K562 (cell line): ENCODE measurements at regions not wholly inside any gene's neighbourhood (a gene's known extent, or its start where the extent isn't known, plus 50 kb on each side); places are given as distances from the start of the nearest gene placed in this dataset.

ENCODE experiments used
- ATAC-seq: fragments of 200-7000 bp; cut with Tn5 transposase; 3 replicates; pipeline ENCODE4 v1.9.1; 2020; ENCODE audit warnings: moderate library complexity
- BruUV-seq: library from RNA; stranded (reverse); fragments of 400-500 nt; replicated peaks from 2 replicates; lab custom pipeline; 2021; lab: Mats Ljungman, UMichigan
- CTCF ChIA-PET: fragments of 300-600 bp; formaldehyde crosslinking; extraction: SDS; loops from one replicate; lab custom pipeline; 2021; ENCODE audit warnings: low intra/inter-chr PET ratio; lab: Yijun Ruan, JAX
- POLR2A ChIA-PET: fragments of 300-600, 350-650 bp; sonication (Branson Sonifier 250); formaldehyde crosslinking; extraction: SDS; loops from one replicate; lab custom pipeline; 2021; ENCODE audit warnings: antibody characterized with exemption, inconsistent platforms; lab: Yijun Ruan, JAX
- DNase-seq, 4 experiments: peaks; one replicate each; pipeline versions ENCODE4 v3.0.0 to v3.0.0-alpha.2; 2011 to 2018; ENCODE audit warnings: low spot score in 3 of 4, mixed read lengths in 3 of 4; ENCODE audit errors: extremely low read depth in 1 of 4
- FAIRE-seq: peaks from 2 replicates; lab custom pipeline; 2011; peaks lifted over from hg19 to GRCh38; lab: Jason Lieb, UNC
- H2AFZ ChIP-seq: 2 replicates; pipeline ENCODE4 v1.6.0; 2011; ENCODE audit warnings: low read depth, low read length, control low read depth, inconsistent platforms
- H3K27ac ChIP-seq: fragments of 200-600 bp; 3 replicates; pipeline ENCODE4 v1.8.0; 2011; ENCODE audit warnings: low read depth, mild to moderate bottlenecking, control low read depth, inconsistent platforms, low read length, moderate library complexity, mixed read lengths; ENCODE audit errors: extremely low read depth
- H3K27me3 ChIP-seq, 2 experiments: fragments of 300-600 bp in 1 of 2; 2 replicates in 1 of 2; 3 replicates in 1 of 2; pipeline versions ENCODE4 v1.6.0 to v1.8.0; 2011; ENCODE audit warnings: inconsistent platforms in 2 of 2, low read length in 2 of 2, mild to moderate bottlenecking in 1 of 2, mixed read lengths in 1 of 2, moderate library complexity in 1 of 2; ENCODE audit not compliant: control insufficient read depth in 2 of 2, insufficient read depth in 2 of 2
- H3K36me3 ChIP-seq: fragments of 300-600 bp; 3 replicates; pipeline ENCODE4 v1.8.0; 2011; ENCODE audit warnings: mild to moderate bottlenecking, low read length, inconsistent platforms; ENCODE audit not compliant: control insufficient read depth, insufficient read depth
- H3K4me1 ChIP-seq, 2 experiments: fragments of 200-600 bp in 1 of 2; replicated peaks in 1 of 2; 2 replicates in 1 of 2; 3 replicates in 1 of 2; pipeline versions ENCODE4 v1.5.1 to v1.8.0; 2011; ENCODE audit warnings: inconsistent platforms in 2 of 2, low read length in 2 of 2, mild to moderate bottlenecking in 1 of 2, mixed read lengths in 1 of 2, moderate library complexity in 1 of 2; ENCODE audit not compliant: control insufficient read depth in 2 of 2, insufficient read depth in 2 of 2
- H3K4me2 ChIP-seq: 2 replicates; pipeline ENCODE4 v1.6.1; 2011; ENCODE audit warnings: low read length, control low read depth, inconsistent platforms, mixed read lengths; ENCODE audit not compliant: insufficient read depth
- H3K4me3 ChIP-seq: fragments of 200-600 bp; sonication (generic), shearing (Covaris generic); 2 replicates; pipeline ENCODE4 v1.5.1; 2016; ENCODE audit warnings: control low read depth, inconsistent platforms
- H3K79me2 ChIP-seq: fragments of 200-600 bp; 3 replicates; pipeline ENCODE4 v1.8.0; 2011; ENCODE audit warnings: low read length, inconsistent platforms; ENCODE audit not compliant: control insufficient read depth, insufficient read depth
- H3K9ac ChIP-seq, 2 experiments: 2 replicates each; pipeline versions ENCODE4 v1.6.0 to v1.6.1; 2011; ENCODE audit warnings: low read depth in 2 of 2, low read length in 2 of 2, control low read depth in 1 of 2, inconsistent platforms in 1 of 2, mild to moderate bottlenecking in 1 of 2, mixed read lengths in 1 of 2; ENCODE audit not compliant: insufficient read depth in 1 of 2
- H3K9me1 ChIP-seq: one replicate; pipeline ENCODE4 v1.6.0; 2011; ENCODE audit warnings: inconsistent platforms, mild to moderate bottlenecking, low read length, moderate library complexity; ENCODE audit not compliant: control insufficient read depth, insufficient read depth
- H3K9me3 ChIP-seq: replicated peaks from 2 replicates; pipeline ENCODE4 v1.5.1; 2011; ENCODE audit warnings: low read depth, low read length, inconsistent platforms; ENCODE audit not compliant: control insufficient read depth, insufficient read depth
- H4K20me1 ChIP-seq: replicated peaks from 2 replicates; pipeline ENCODE4 v1.6.1; 2011; ENCODE audit warnings: low read length, inconsistent platforms, mixed read lengths; ENCODE audit not compliant: control insufficient read depth, insufficient read depth
- CBFA2T2 ChIP-seq: fragments of 450-650 bp; conservative IDR thresholded peaks from 2 replicates; pipeline ENCODE4 v1.6.1; 2017; ENCODE audit warnings: mild to moderate bottlenecking
- CBFA2T3 ChIP-seq: fragments of 450-650 bp; IDR thresholded peaks from 2 replicates; pipeline ENCODE4 v1.6.1; 2017
- CBX3 ChIP-seq, 2 experiments: IDR thresholded peaks; 1 replicate in 1 of 2; 2 replicates in 1 of 2; pipeline ENCODE4 v1.6.1; 2012; ENCODE audit warnings: inconsistent platforms in 2 of 2, low read length in 2 of 2, borderline replicate concordance in 1 of 2, control low read depth in 1 of 2
- FOSL1 ChIP-seq: fragments of 200-800 bp; sonication (Bioruptor generic); conservative IDR thresholded peaks from 2 replicates; pipeline ENCODE4 v1.6.1; 2016; ENCODE audit warnings: missing genetic modification characterization, missing compliant biosample characterization
- NFATC3 ChIP-seq: fragments of 450-650 bp; IDR thresholded peaks from 2 replicates; pipeline ENCODE4 v1.6.1; 2017; ENCODE audit warnings: mild to moderate bottlenecking
- TCF7L2 ChIP-seq: fragments of 150-350 bp; IDR thresholded peaks from 2 replicates; pipeline ENCODE4 v1.6.1; 2016; ENCODE audit warnings: low read depth, mild to moderate bottlenecking, low read length, moderate library complexity
- ZNF778 ChIP-seq: fragments of 450-650 bp; formaldehyde crosslinking; IDR thresholded peaks from 2 replicates; pipeline ENCODE4 v1.4.0; 2020; ENCODE audit warnings: mild to moderate bottlenecking, moderate library complexity
- WGBS: fragments of 100-300 bp; shearing (Covaris generic); methylation state at CpG from one replicate; pipeline ENCODE4 v1.1.6; 2016; ENCODE audit warnings: low coverage, mixed read lengths; ENCODE audit not compliant: insufficient coverage; ENCODE audit errors: missing lambda C conversion rate; 5-methylcytosine and 5-hydroxymethylcytosine counted together
- in situ Hi-C: fragments of 300-500 bp; cut with MboI; formaldehyde crosslinking; loops from 4 replicates; pipeline ENCODE4 v1.15.0; 2018; ENCODE audit warnings: inconsistent platforms, mixed read lengths
- intact Hi-C: fragments of 100-400 bp; cut with micrococcal nuclease; formaldehyde crosslinking; loops from 2 replicates; pipeline ENCODE4 v1.14.2; 2022
- TF ChIP-seq, protein P1 (sequence below): fragments of 250-450 bp; sonication (Bioruptor Pico); IDR thresholded peaks from 2 replicates; pipeline ENCODE4 v1.5.0; 2020; ENCODE audit warnings: mild to moderate bottlenecking

DNA sequence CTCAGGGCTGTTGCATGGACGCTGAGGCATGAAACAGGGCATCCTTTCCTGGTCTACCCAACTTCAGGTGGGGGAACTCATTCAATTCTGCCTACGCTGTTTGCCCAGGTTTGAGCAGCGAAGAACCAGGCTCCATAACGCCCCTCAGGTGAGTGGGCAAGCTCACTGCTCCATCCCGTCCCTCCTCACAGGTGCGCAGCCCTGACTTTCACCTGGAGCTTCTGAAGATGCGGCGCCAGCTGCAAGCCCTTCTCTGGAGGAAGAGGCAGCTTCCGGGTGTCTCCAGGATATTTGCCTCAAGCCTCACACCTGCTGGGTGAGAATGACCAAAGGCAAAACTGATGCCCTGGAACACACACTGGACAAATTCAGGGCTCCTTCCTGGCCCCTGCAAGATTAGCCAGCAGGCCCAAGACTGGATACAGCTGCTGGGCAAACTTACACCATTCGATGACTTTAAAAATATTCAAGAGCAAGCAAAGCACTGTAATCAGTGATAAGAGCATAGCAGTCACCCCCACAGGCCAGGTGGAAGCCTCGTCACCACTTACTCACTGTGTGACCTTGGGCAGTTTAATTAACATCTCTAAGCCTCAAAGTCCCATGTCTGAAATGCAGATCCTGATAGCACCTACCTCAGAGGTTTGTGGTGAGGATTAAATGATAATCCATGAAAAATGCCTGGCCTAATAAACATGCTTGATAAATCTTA, 97.7 kb downstream of the GYPC start:
- no peak overlapping the region for H3K9ac ChIP-seq
- POLR2A ChIA-PET: no interaction called here
- no peaks in the 10 kb centered on the region for H3K79me2 ChIP-seq
- no peak overlapping the region for H3K4me2 ChIP-seq
- TF ChIP-seq NFATC3 (no peak), ZNF778 (CRISPR knock-in tag) (no peak), FOSL1 (tag) (peak; percentile 50; the same call in 1 of the 2 replicates), TCF7L2 (no peak), CBX3 (IDR thresholded peaks at IDR 0.05; ENCODE audit: borderline replicate concordance in 1 of 2, low read length in 2 of 2) (no peak), CBFA2T2 (peak; percentile 49), CBFA2T3 (peak; percentile 57)
- TF ChIP-seq, protein P1, sequence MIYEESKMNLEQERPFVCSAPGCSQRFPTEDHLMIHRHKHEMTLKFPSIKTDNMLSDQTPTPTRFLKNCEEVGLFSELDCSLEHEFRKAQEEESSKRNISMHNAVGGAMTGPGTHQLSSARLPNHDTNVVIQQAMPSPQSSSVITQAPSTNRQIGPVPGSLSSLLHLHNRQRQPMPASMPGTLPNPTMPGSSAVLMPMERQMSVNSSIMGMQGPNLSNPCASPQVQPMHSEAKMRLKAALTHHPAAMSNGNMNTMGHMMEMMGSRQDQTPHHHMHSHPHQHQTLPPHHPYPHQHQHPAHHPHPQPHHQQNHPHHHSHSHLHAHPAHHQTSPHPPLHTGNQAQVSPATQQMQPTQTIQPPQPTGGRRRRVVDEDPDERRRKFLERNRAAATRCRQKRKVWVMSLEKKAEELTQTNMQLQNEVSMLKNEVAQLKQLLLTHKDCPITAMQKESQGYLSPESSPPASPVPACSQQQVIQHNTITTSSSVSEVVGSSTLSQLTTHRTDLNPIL (CRISPR knock-in tag): no peak
- no peak overlapping the region for H3K4me3 ChIP-seq
- 3% methylated on average over 11 of the region's 11 CpGs for WGBS
- no peak overlapping the region for H3K27ac ChIP-seq
- H2AFZ ChIP-seq: no peak overlapping the region
- H3K9me3 ChIP-seq: no peaks in the 10 kb centered on the region
- H3K27me3 ChIP-seq: peaks cover 0 to 16% of the 10 kb centered on the region in 2 experiments; a peak in 2 of 5 replicates
- no peak for FAIRE-seq
- intact Hi-C loops (no loop called here), in situ Hi-C loops (no loop called here)
- CTCF ChIA-PET: no interaction called here
- H3K9me1 ChIP-seq: no peaks in the 10 kb centered on the region
- no peaks in the 10 kb centered on the region for H3K36me3 ChIP-seq
- H4K20me1 ChIP-seq: no peaks in the 10 kb centered on the region; the same call in 1 of the 2 replicates
- no peak for ATAC-seq
- no TSS peak for BruUV-seq
- no peaks in the 10 kb centered on the region; a peak in 1 of 5 replicates for H3K4me1 ChIP-seq
- DNase-seq: peak in 1 of 4 experiments; percentile 14
